ENCODE measurements at regions not wholly inside any gene's neighbourhood (a gene's known extent, or its start where the extent isn't known, plus 50 kb on each side); places are given as distances from the start of the nearest gene placed in this dataset.

- no peak for DNase-seq
These were observed 452.0 kb upstream of the KIRREL3 start for GRCh38 chr11:127452533-127452932.

DNA sequence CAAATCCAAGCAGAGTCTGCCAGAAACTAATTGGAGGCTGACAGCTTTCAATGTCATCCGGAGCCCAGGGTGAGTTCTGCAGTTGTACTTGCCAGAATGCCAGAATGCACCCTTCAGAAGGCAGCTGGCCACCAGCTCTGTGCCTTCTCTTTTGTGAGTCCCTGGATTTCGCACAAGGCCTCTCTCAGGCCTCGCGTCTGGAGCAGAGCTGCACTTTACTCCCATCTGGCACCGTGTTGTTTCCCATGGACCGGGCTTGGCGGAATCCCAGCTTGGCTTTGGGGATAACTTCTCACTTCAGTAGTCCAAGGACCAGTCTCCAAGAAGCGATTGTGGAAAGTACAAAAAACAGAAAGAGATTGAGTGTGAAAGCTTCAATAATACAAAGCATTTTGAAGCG, 451.3 kb upstream of the KIRREL3 start:
- DNase-seq = no peak

DNA sequence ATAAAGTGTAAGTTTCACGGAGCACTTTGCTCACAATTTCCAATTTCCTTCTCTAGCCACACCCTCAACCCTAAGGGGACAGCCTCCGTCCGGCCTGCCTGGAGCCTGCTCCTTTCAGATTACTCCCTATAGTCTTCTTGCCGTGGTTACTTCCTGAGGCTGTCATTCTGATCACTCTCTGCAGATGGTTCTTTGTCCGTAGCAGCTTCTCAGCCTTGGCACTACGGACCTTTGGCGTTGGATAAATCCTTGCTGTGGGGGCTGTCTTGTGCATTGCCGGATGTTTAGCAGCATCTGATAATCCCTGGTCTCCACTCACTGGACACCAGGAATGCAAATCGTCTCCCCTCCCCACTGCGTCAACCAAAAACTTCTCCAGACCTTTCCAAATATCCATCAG, 447.5 kb upstream of the KIRREL3 start:
- DNase-seq = no peak

DNA sequence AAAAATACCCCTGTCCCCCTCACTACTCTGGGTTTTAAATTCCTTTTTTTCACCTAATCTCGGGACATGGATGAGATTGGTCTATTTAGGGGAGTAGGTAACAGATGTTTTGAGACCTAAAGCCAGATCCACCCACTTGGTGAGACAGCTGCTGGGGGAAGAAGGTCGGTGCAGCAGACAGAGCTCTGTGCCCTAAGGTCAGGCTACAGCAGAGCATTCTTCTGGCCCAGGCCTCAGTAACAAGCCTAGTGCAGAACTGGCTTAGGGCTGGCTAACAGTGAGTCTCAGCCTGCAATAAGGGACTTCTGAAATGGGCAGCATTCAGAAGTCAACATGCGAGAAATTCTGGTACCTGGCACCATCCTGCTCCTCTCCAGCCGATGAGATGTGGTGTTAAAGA, 444.9 kb upstream of the KIRREL3 start:
- DNase-seq = no peak

DNA sequence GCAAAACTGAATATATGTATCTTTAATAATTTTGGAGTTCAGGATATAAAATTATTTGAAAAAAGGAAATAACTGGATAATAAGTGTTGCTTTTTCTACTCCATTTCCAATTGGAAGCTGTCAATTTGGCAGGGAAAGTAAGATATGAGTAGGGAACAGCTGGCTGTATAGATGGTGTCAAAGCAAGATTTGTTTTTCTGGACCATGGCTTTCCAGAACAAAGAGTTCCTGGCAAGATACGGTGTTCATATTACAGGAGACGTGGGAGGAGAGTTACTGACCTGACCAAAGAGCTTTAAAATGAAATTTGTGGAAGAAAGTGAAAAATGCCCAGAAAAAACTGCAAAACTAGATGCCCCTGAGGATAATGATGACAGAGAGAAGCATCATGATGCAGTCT, 442.7 kb upstream of the KIRREL3 start:
- no peak for DNase-seq

GRCh38 chr11:127440616-127441015, 440.0 kb upstream of the KIRREL3 start:
- no peak for DNase-seq

GRCh38 chr11:127425281-127425680, 424.7 kb upstream of the KIRREL3 start:
- DNase-seq = no peak

DNA sequence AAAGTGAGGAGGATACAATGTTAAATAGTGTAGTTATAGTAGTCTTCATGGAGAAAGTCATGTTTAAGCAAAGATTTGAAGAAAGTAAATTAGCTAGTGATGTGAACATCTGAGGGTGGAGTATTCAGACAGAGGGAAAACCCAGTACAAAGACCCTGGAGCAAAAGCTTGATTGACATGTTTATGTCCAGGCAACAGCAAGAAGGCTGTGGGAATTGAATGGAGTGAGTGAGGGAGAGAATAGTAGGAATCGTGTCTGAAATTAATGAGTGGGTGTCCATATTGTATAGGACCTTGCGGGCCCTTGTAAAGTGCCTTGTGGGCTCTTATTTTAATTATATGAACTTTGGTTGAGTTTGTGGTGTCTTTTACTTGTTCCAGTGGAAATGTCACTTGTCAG, 424.1 kb upstream of the KIRREL3 start:
- no peak for DNase-seq

- no peak for DNase-seq
These were observed 419.6 kb upstream of the KIRREL3 start for GRCh38 chr11:127420139-127420538.

GRCh38 chr11:127412722-127413380, 412.3 kb upstream of the KIRREL3 start:
- no peak for DNase-seq

GRCh38 chr11:127412234-127412633, 411.7 kb upstream of the KIRREL3 start:
- DNase-seq = no peak

- DNase-seq = no peak
These were observed 410.7 kb upstream of the KIRREL3 start for GRCh38 chr11:127411283-127411682.

GRCh38 chr11:127395034-127395433, 394.5 kb upstream of the KIRREL3 start:
- no peak for DNase-seq

- no peak for DNase-seq
These were observed 393.0 kb upstream of the KIRREL3 start for GRCh38 chr11:127393460-127393997.

DNA sequence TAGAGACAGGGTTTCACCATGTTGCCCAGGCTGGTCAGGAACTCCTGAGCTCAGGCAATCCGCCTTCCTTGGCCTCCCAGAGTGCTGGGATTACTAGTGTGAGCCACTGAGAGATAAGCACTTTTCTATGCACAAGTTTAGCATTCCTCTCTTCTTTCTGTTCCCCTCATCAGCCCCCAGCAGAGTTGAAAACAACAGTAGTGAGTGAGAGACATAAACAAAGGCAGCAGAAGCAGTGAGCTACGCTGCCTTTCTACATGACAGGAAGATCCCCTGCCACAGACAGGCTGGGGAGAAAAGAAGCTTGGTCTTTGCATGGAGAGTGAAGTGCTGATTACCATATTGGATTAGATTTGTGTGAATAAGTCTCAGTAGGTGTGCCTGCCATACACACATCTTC, 392.0 kb upstream of the KIRREL3 start:
- no peak for DNase-seq

GRCh38 chr11:127390465-127390864, 389.9 kb upstream of the KIRREL3 start:
- DNase-seq = no peak

- no peak for DNase-seq
These were observed 384.5 kb upstream of the KIRREL3 start for GRCh38 chr11:127385071-127385470.

DNA sequence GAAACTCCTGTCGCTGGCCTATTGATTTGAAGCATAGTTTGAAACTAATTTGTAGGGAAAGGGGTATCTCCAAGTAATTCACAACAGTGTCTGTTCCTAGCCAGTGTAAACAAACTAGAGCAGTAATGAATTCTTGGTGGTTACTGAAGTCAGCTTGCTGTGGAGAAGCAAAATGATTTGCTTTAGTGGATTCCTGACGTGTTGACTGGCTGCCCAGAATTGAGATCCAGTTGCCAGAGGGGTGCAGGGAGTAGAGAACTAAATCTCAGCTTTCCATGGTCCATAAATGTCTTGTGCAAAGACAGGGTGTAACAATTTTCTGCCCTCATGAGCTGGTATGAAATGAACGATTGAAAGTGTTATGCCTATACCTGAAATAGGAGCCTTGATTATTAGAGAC, 382.5 kb upstream of the KIRREL3 start:
- no peak for DNase-seq

GRCh38 chr11:127381247-127381646, 380.7 kb upstream of the KIRREL3 start:
- DNase-seq = no peak

GRCh38 chr11:127379686-127380085, 379.1 kb upstream of the KIRREL3 start:
- no peak for DNase-seq

- no peak for DNase-seq
These were observed 375.7 kb upstream of the KIRREL3 start for GRCh38 chr11:127376301-127376700.

- DNase-seq = no peak
These were observed 368.8 kb upstream of the KIRREL3 start for GRCh38 chr11:127369356-127369755.

DNA sequence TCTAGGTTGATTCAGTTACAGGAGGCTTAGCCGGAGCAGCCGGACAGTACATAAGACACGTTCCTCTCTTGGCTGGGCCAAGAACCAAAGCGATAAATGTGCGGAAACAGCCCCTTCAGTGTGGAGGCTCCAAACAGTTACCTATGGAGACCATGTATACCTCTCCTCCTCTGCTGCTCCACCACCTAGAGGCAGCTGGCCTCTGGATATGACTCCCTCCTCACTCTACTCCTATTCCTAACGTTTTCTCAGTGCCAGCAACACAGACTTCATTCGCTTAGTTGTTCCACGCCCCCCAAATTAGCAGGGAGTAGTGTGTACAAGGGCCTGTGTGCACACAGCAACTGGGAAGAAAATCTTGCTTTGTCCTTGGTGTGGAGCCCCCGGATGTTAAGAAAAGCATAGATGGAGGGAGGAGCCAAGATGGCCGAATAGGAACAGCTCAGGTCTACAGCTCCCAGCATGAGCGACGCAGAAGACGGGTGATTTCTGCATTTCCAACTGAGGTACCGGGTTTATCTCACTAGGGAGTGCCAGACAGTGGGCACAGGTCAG, 362.3 kb upstream of the KIRREL3 start:
- DNase-seq = no peak

DNA sequence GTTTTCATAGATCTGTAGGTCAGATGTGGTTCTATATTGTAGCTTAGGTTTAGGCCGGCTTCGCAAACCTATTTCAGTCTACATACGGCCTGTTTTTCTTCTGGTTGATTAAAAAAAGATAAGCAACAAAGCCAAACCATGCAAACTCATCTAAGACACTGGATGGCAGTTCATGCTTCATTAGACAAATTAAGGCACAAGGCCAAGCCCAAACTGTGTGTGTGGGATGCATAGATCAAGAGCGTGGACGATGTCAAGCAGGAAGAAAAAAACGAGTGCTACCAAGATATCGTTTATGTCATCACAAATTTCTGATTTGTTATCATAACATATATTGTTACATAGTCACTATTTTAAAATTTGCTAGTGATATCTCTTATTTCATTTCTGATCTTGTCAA, 357.6 kb upstream of the KIRREL3 start:
- DNase-seq = no peak

- DNase-seq = no peak
These were observed 349.9 kb upstream of the KIRREL3 start for GRCh38 chr11:127350476-127350875.
